ENCODE measurements at regions not wholly inside any gene's neighbourhood (a gene's known extent, or its start where the extent isn't known, plus 50 kb on each side); places are given as distances from the start of the nearest gene placed in this dataset.

DNA sequence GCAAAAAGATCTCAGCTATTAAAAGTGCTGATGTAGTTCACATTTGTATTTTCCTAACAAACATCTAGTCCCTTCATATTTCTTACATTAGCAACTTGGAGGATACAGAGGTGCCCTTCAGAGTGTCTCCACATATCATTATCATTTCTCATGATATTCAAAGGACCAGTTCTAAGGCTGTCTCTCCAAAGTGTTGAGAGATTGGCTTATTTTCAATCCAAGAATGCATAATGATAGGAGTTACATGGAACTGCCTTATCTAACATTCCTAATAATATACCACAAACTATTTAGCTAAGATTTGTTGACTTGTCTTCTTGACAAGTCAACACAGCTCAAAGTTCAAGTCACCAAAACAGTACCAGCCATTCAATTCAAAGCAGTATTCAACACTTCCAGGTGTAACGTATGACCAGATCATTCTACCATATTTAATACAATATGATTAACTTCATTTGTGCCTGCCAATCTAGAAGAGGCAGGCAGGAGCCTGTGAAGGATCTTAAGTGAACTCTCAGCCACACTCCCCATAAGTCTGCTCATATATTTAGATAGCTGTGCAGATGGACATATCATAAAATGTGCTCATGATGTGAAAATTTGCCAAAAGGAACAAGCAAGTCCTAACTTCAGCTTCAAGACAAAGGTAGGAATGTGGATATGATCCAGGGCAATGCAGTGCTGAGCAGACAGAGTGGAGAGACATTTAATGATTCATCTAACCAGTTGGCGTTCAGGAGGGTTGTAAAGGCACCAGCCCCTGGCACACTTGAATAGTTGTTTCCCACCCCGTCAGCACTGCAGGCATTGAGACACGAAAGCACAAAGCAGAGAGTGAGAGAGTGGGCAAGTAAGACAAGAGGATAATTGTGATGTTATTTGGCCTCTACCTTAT lies 108.3 kb downstream of the MTERF1 start:
- TF ChIP-seq, protein P1, sequence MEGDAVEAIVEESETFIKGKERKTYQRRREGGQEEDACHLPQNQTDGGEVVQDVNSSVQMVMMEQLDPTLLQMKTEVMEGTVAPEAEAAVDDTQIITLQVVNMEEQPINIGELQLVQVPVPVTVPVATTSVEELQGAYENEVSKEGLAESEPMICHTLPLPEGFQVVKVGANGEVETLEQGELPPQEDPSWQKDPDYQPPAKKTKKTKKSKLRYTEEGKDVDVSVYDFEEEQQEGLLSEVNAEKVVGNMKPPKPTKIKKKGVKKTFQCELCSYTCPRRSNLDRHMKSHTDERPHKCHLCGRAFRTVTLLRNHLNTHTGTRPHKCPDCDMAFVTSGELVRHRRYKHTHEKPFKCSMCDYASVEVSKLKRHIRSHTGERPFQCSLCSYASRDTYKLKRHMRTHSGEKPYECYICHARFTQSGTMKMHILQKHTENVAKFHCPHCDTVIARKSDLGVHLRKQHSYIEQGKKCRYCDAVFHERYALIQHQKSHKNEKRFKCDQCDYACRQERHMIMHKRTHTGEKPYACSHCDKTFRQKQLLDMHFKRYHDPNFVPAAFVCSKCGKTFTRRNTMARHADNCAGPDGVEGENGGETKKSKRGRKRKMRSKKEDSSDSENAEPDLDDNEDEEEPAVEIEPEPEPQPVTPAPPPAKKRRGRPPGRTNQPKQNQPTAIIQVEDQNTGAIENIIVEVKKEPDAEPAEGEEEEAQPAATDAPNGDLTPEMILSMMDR (IDR thresholded peaks at IDR 0.05), result no peak
- no peak for TF ChIP-seq POLR2A (IDR thresholded peaks at IDR 0.05)
- no peak for TF ChIP-seq EP300 (IDR thresholded peaks at IDR 0.05)
- no peak for TF ChIP-seq POLR2AphosphoS5 (IDR thresholded peaks at IDR 0.05)

Measured in gastroesophageal sphincter (tissue), 3 donors.